ENCODE measurements at regions not wholly inside any gene's neighbourhood (a gene's known extent, or its start where the extent isn't known, plus 50 kb on each side); places are given as distances from the start of the nearest gene placed in this dataset.
A peak's percentile ranks its signal among the peaks of the same experiment; 100 is the strongest.

- DNase-seq (peak; percentile 53 to 57 (median 54)), ATAC-seq (ENCODE audit: insufficient read depth, low FRiP score) (no peak)
- Histone ChIP-seq H3K9me3 (ENCODE audit: control insufficient read depth in 4 of 4, insufficient read depth in 3 of 4, low read length in 3 of 4) (no peaks in the 10 kb centered on the region), H3K36me3 (ENCODE audit: control insufficient read depth in 4 of 4, insufficient read depth in 4 of 4, low read length in 4 of 4) (no peaks in the 10 kb centered on the region), H3K4me3 (no peak overlapping the region), H3K27ac (ENCODE audit: low read depth in 1 of 2, low read length in 1 of 2) (no peak overlapping the region), H3K4me1 (ENCODE audit: control insufficient read depth in 5 of 5, insufficient read depth in 5 of 5, low read length in 5 of 5) (peaks cover 0 to 24% (median 0%) of the 10 kb centered on the region in 5 donors), H3K27me3 (ENCODE audit: control insufficient read depth in 3 of 3, insufficient read depth in 3 of 3, low read length in 2 of 3) (no peaks in the 10 kb centered on the region), H3K9ac (ENCODE audit: insufficient read depth in 1 of 2, low read length in 2 of 2) (no peak overlapping the region)
- WGBS, 2 donors, result 80 to 85% methylated on average over 6 of the region's 6 CpGs
- TF ChIP-seq CTCF (IDR thresholded peaks at IDR 0.05; ENCODE audit: control extremely low read depth, extremely low read depth), result no peak
Observed at GRCh38 chr1:118317842-118318614, 133.0 kb upstream of the SPAG17 start.

GRCh38 chr1:118306851-118307250 is 121.8 kb upstream of the SPAG17 start:
- WGBS, 2 donors, result 81 to 94% methylated on average over 4 of the region's 4 CpGs

GRCh38 chr1:118304722-118305359 is 119.8 kb upstream of the SPAG17 start:
- WGBS, 2 donors, result 51 to 57% methylated on average over 4 of the region's 4 CpGs
- H3K9me3 ChIP-seq (ENCODE audit: control insufficient read depth in 4 of 4, insufficient read depth in 3 of 4, low read length in 3 of 4), result no peaks in the 10 kb centered on the region

More at GRCh38 chr1:118306851-118307250, 121.8 kb upstream of the SPAG17 start:
- Histone ChIP-seq H3K4me3 (no peak overlapping the region), H3K9me3 (ENCODE audit: control insufficient read depth in 4 of 4, insufficient read depth in 3 of 4, low read length in 3 of 4) (no peaks in the 10 kb centered on the region), H3K4me1 (ENCODE audit: control insufficient read depth in 5 of 5, insufficient read depth in 5 of 5, low read length in 5 of 5) (peaks cover 0 to 11% (median 0%) of the 10 kb centered on the region in 5 donors), H3K27ac (ENCODE audit: low read depth in 1 of 2, low read length in 1 of 2) (no peak overlapping the region), H3K36me3 (ENCODE audit: control insufficient read depth in 4 of 4, insufficient read depth in 4 of 4, low read length in 4 of 4) (no peaks in the 10 kb centered on the region), H3K27me3 (ENCODE audit: control insufficient read depth in 3 of 3, insufficient read depth in 3 of 3, low read length in 2 of 3) (peaks cover 0 to 5% (median 0%) of the 10 kb centered on the region in 3 donors), H3K9ac (ENCODE audit: insufficient read depth in 1 of 2, low read length in 2 of 2) (no peak overlapping the region)
- ATAC-seq (ENCODE audit: insufficient read depth, low FRiP score), result no peak
- DNase-seq, result no peak
- no peak for TF ChIP-seq CTCF (IDR thresholded peaks at IDR 0.05; ENCODE audit: control extremely low read depth, extremely low read depth)

More at GRCh38 chr1:118304722-118305359, 119.8 kb upstream of the SPAG17 start:
- Histone ChIP-seq H3K36me3 (ENCODE audit: control insufficient read depth in 4 of 4, insufficient read depth in 4 of 4, low read length in 4 of 4) (no peaks in the 10 kb centered on the region), H3K27me3 (ENCODE audit: control insufficient read depth in 3 of 3, insufficient read depth in 3 of 3, low read length in 2 of 3) (peaks cover 0 to 2% (median 2%) of the 10 kb centered on the region in 3 donors), H3K4me1 (ENCODE audit: control insufficient read depth in 5 of 5, insufficient read depth in 5 of 5, low read length in 5 of 5) (peaks cover 0 to 12% (median 0%) of the 10 kb centered on the region in 5 donors), H3K9ac (ENCODE audit: insufficient read depth in 1 of 2, low read length in 2 of 2) (no peak overlapping the region), H3K27ac (ENCODE audit: low read depth in 1 of 2, low read length in 1 of 2) (no peak overlapping the region), H3K4me3 (no peak overlapping the region)
- DNase-seq, result peak in 1 of 3 donors; percentile 51
- no peak for ATAC-seq (ENCODE audit: insufficient read depth, low FRiP score)
- no peak for TF ChIP-seq CTCF (IDR thresholded peaks at IDR 0.05; ENCODE audit: control extremely low read depth, extremely low read depth)

All from lung (tissue), 11 donors.